ENCODE measurements at regions not wholly inside any gene's neighbourhood (a gene's known extent, or its start where the extent isn't known, plus 50 kb on each side); places are given as distances from the start of the nearest gene placed in this dataset.

- H3K4me3 ChIP-seq (ENCODE audit: low read depth, low read length) = no peak overlapping the region
- no peak for TF ChIP-seq CTCF (IDR thresholded peaks at IDR 0.05; ENCODE audit: borderline replicate concordance, insufficient read depth, low read depth, low read length)
Measured at GRCh38 chr4:34790131-34790530, 1454.2 kb downstream of the ARAP2 start.

GRCh38 chr4:34791209-34791608 is 1453.1 kb downstream of the ARAP2 start:
- no peak for TF ChIP-seq CTCF (IDR thresholded peaks at IDR 0.05; ENCODE audit: borderline replicate concordance, insufficient read depth, low read depth, low read length)
- no peak overlapping the region for H3K4me3 ChIP-seq (ENCODE audit: low read depth, low read length)

- no peak overlapping the region for H3K4me3 ChIP-seq (ENCODE audit: low read depth, low read length)
- no peak for TF ChIP-seq CTCF (IDR thresholded peaks at IDR 0.05; ENCODE audit: borderline replicate concordance, insufficient read depth, low read depth, low read length)
Measured at GRCh38 chr4:34800953-34801352, 1443.4 kb downstream of the ARAP2 start.

- TF ChIP-seq CTCF (IDR thresholded peaks at IDR 0.05; ENCODE audit: borderline replicate concordance, insufficient read depth, low read depth, low read length) = no peak
- no peak overlapping the region for H3K4me3 ChIP-seq (ENCODE audit: low read depth, low read length)
Measured at GRCh38 chr4:34814266-34814665, 1430.0 kb downstream of the ARAP2 start.

- no peak for TF ChIP-seq CTCF (IDR thresholded peaks at IDR 0.05; ENCODE audit: borderline replicate concordance, insufficient read depth, low read depth, low read length)
- no peak overlapping the region for H3K4me3 ChIP-seq (ENCODE audit: low read depth, low read length)
Measured at GRCh38 chr4:34824515-34824914, 1419.8 kb downstream of the ARAP2 start.

GRCh38 chr4:34826660-34827059 is 1417.7 kb downstream of the ARAP2 start:
- H3K4me3 ChIP-seq (ENCODE audit: low read depth, low read length) = no peak overlapping the region
- no peak for TF ChIP-seq CTCF (IDR thresholded peaks at IDR 0.05; ENCODE audit: borderline replicate concordance, insufficient read depth, low read depth, low read length)

GRCh38 chr4:34845926-34846325 is 1398.4 kb downstream of the ARAP2 start:
- no peak for TF ChIP-seq CTCF (IDR thresholded peaks at IDR 0.05; ENCODE audit: borderline replicate concordance, insufficient read depth, low read depth, low read length)
- H3K4me3 ChIP-seq (ENCODE audit: low read depth, low read length) = no peak overlapping the region

All from GM12875 (cell line).